ENCODE measurements at regions not wholly inside any gene's neighbourhood (a gene's known extent, or its start where the extent isn't known, plus 50 kb on each side); places are given as distances from the start of the nearest gene placed in this dataset.

GRCh38 chr16:54412037-54412436, 125.5 kb upstream of the IRX3 start:
- no peak for TF ChIP-seq CTCF (IDR thresholded peaks at IDR 0.05)
- TF ChIP-seq POLR2A (IDR thresholded peaks at IDR 0.05): no peak
